Effector CD4-positive, alpha-beta T cell (primary cell): ENCODE measurements at regions not wholly inside any gene's neighbourhood (a gene's known extent, or its start where the extent isn't known, plus 50 kb on each side); places are given as distances from the start of the nearest gene placed in this dataset.
"Not testable (repeated sequence)": the region's sequence is repeated elsewhere in the genome, so short reads cannot be mapped to it uniquely, and the experiment has no call there.

Experiments
- DNase-seq: peaks from one replicate; pipeline ENCODE4 v3.0.0-alpha.2; 2020

DNA sequence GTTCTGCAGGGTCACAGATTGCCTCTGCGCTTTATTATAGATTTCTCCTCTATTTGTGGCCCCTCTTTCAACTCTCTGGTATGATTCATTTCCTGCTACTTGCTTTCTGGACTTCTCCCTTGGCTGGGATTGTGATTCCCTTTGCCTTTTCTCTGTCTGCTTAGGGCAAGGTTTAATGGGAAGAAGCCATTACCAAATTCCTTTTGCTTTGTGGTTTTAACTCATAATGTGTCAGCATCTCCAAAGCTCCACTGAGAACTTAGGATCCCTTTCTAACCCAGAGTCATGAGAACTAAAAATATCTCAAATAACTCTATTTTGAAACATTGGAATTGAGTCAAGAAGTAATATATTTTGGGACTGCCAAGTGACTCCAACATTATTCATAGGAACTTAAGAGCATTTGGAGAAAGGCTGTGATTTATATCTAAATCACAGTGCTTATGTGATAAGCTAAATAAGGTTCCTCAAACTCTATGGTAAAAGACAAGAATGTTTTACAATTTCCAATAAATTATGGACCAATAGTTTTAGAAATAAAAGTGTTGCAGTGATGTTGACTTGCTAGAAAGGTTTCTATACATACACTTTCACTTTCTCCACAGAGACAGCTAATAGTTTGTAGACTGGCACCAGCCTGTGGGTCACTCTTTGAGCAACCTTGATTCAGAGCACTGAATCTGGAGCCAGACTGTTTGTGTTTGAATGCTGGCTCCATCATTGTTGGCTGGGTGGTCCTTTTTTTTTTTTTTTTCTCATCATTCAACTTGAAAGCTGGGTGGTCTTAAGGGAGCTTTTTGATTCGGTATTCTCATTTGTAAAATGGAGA lies 93.9 kb downstream of the DACT1 start:
- DNase-seq: no peak

DNA sequence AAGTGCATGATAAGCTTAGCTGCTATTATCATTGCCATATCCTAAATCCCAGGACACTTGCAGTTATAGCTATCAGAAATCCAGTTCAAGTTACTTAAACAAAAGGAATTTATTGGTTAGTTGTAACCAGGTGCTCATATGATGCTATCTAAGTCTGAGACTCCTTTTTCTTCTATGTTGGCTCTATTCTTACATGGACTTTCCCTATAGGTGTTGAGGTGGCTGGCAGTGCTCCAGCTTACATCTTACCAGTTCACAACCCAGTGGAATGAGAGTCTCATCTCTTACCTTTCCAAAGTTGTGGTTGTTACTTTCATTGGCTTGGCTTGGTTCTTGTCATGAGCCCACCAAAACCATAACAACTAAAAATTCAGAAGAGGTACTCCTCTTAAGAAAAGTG lies 94.6 kb downstream of the DACT1 start:
- DNase-seq: no peak

DNA sequence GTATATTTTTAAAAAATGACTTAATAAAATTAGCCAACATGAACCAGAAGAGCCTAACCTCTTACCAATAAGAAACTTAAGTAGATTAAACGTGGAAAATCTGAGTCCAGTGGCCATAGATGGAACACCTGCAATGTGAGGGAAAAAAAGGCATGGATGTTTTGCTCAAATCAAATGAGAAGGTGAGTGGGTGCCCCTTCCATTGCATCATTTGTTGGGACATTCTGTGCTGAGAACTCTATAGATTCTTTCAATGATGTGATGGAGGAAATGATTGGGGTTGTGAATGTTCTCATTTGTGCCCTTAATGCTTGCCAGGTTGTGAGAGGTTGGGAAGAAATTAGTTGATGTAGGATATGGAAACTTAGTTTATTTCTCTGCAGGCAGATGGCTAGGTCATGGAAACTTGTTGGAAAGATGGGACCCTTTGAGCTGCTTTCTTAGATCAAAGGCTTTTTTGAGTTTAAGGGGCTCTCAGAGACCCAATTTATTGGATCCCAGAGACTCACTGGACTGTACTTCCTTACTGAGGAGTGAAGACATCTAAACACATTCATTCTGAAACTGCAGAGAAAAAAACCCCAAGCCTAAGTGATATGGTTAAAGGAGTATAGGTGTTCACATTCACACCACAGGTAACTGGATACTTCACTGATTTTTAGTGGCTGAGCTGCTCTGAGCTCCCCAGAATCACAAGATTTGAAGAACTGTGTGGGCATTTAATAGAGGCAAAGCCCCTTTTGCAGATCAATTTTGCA lies 95.9 kb downstream of the DACT1 start:
- DNase-seq: no peak

DNA sequence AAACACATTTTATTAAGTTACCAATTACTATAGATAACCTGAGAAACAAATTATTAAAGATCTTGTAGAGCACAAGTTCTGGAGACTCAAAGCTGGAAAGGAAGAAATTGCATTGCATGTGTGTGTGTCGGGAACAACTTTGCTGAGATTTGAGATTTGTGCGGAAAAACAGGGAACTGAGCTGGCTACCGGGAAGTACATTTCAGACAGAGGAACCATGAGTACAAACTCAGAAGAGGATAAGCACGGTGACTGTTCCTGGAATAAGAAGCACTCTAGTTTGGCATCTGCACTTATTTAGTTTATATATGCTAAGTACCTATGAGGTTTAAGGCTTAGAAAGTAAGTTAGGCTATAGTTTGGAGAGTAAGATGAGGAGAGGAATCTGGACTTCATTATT lies 97.8 kb downstream of the DACT1 start:
- no peak for DNase-seq

- no peak for DNase-seq
Measured at GRCh38 chr14:58736606-58737005, 98.8 kb downstream of the DACT1 start.

DNA sequence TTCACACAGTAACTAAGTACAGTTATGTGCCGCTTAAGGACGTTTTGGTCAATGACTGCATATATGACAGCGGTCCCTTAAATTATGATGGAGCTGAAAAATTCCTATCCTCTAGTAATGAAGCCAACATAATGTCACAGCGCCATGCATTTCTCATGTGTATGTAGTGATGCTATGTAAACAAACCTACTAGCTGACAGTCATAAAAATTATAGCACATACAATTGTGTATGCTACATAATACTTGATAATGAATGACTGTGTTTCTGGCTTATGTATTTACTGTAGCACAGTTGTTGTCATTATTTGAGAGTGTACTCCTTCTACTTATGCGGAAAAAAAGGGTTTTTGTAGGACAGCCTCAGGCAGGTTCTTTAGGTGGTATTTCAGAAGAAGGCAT lies 99.7 kb downstream of the DACT1 start:
- no peak for DNase-seq

- no peak for DNase-seq
Measured at GRCh38 chr14:58738189-58738836, 100.6 kb downstream of the DACT1 start.

DNA sequence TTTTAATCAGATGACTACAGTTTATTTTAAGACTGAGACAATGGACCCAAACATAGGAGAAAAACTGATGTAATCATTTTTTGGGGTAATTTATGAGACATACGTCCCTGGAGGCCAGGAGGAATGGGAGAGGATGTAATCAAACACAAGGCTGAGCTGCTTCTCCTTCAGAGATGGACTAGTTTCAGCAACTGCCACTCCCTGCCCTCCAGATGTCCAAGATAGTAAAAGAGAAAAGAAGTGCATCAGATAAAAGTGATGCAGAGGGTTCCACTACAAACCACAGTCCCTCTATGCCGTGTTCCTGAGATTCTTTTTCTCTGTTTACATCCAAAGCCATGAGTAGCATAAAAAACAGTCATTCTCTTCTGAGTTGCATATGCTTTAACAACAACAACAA lies 101.1 kb downstream of the DACT1 start:
- no peak for DNase-seq

- DNase-seq: no peak
Measured at GRCh38 chr14:58739674-58740073, 101.9 kb downstream of the DACT1 start.

- no peak for DNase-seq
Measured at GRCh38 chr14:58740379-58740935, 102.7 kb downstream of the DACT1 start.

DNA sequence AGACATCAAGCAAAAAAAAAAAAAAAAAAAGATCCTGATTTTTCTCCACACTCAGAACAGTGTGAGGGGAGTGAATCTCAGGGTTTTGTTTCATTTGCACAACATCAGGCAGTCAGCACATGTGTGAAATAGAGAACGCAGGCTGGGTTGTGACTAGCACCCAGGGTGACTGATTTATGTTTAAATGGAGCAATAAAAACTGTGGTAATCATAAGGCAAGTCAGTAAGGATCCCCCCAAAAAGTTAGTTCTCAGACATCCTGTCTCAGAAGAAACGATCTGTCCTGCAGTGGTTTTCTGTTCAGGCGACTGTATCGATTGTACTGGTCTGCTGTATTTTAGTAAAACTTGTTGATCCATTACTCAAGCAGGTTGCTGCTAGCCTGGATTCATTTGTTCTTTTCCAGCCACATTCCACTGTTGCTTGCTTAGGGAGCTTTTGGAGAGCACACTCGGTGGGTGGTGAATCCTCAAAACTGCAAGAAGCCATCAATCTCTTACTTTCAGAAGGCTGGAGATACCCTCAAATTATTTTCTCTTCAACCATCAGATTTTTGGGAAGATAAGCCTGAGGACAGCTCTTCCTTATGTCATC lies 107.1 kb downstream of the DACT1 start:
- no peak for DNase-seq

- no peak for DNase-seq
Measured at GRCh38 chr14:58746261-58746660, 108.5 kb downstream of the DACT1 start.

- no peak for DNase-seq
Measured at GRCh38 chr14:58746701-58747100, 108.9 kb downstream of the DACT1 start.

DNA sequence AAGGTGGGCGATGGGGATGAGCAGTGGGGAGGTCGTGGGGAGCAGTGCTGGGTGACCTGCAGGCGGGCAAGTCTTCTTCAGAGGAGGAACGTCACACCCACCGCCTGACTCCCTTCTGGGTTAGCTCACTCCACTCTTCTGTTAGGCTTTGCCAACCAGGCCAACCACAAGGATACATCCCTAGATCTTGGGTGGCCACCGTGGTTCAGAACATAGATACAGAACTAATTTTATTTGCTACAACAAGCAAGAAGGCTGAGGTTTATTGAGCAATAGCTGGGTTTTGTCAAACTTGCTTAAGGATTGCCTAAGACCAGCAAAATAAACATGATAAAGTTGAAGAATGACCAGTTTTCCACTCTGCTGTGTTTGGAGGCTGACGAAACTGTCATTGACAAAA lies 109.4 kb downstream of the DACT1 start:
- no peak for DNase-seq

DNA sequence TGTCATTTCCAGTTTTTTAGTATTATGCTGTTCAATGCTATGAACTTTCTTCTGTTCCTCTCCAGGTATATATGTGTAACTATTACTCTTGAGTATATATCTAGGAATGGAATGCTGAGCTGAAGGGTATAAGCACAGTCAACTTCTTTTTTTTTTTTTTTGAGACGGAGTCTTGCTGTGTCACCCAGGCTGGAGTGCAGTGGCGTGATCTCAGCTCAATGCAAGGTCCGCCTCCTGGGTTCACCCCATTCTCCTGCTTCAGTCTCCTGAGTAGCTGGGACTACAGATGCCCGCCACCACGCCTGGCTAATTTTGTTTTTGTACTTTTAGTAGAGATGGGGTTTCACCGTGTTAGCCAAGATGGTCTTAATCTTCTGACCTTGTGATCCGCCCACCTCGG lies 110.5 kb downstream of the DACT1 start:
- DNase-seq: not testable (repeated sequence)

- no peak for DNase-seq
Measured at GRCh38 chr14:58749066-58749669, 111.4 kb downstream of the DACT1 start.

DNA sequence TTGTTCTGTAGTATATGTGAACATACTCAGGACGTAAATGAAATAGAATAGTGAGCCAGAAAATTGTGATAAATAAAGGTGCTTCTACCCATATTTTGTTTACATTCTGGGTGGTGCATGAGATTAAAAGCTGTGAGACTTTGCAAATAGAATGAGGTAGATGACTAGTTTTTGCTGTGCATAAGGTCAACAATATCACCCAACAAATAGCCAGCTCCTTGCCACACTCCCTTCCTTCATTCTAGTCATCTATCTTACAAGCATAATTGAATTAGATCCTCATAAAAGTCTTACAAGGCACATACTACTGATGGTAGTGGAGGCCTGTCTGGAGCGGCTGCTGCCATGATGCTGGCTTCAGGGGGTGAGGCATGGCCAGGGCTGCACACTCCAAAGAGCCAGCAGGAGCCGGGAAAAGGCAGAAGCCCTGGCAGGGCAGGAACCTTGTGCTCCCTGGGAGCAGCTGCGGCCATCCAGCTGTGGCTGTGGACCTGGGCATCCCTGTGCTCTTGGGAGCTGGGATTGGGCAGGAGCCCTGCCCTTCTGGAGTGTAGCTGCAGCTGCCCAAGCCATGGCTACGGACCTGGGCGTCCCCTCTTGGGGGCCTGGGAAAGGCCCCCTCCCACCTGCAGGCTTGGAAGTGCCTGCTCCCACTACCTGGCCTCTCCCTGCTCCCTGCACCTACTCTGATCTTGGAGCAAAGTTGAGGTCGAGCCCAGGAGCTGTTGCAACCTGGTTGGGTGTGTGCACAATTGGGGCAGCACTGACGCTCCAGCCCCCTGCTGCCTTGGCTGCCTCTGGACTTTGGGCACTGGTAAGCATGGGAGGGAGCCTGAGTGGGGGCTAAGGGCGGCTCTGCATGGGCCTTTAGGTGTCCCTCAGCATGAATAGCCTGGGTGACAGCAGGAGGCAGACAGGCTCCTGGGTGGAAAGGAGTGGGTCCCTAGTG lies 112.8 kb downstream of the DACT1 start:
- no peak for DNase-seq

- DNase-seq: no peak
Measured at GRCh38 chr14:58751788-58752187, 114.0 kb downstream of the DACT1 start.

GRCh38 chr14:58752289-58752688 lies 114.5 kb downstream of the DACT1 start:
- DNase-seq: no peak

DNA sequence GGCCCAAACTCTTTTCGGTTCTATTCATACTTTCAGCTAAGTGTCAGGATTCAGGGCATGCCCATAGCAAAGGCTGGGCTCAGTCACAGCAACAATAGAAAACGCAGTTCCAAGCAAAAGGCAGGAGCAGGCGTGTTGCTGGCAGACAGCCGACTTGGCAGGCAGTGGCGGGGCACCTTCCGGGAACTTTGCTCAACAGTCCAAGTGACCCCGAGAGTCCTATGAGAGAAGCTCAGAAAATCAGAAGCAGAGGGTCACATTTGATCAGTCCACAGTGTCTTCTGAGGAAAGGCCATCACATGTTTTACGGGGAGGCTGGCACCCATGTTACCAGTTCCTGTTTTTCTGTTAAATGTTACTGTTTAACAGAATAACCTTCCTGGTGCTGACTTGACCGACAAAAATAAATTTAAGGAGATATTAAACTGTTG lies 115.0 kb downstream of the DACT1 start:
- no peak for DNase-seq
